ENCODE measurements at regions not wholly inside any gene's neighbourhood (a gene's known extent, or its start where the extent isn't known, plus 50 kb on each side); places are given as distances from the start of the nearest gene placed in this dataset.

- no peak for TF ChIP-seq POLR2AphosphoS5 (IDR thresholded peaks at IDR 0.05)
- TF ChIP-seq CTCF (IDR thresholded peaks at IDR 0.05) = no peak
- no peak for TF ChIP-seq EP300 (IDR thresholded peaks at IDR 0.05)
These were observed 52.4 kb upstream of the TEX51 start for GRCh38 chr2:126846241-126846640.
